IPS-11a (cell line): ENCODE measurements at regions not wholly inside any gene's neighbourhood (a gene's known extent, or its start where the extent isn't known, plus 50 kb on each side); places are given as distances from the start of the nearest gene placed in this dataset.

Experiments used
- H3K4me3 ChIP-seq: one replicate; pipeline ENCODE4 v1.5.1; 2013; ENCODE audit warnings: low read depth, low read length, control low read depth

DNA sequence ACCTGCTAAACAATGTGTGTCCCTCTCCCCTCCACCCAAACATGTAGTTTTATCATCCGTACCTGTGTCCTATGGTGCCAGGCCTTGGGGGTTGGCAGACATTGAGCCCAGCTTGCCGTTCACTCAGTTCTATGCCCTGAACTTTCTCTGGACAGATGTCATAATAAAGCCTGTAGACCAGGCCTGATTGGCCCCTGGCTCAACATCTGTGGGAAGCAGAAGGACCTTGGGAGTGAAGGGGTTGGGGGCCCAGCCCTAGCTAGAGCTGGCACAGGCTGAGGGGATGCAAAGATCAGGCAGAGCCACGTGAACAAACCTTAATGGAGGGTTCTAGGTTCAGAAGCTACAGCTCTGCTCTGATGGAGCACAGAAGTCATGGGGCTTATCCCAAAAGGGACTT lies 600.6 kb downstream of the BUD13 start:
- no peak overlapping the region for H3K4me3 ChIP-seq

GRCh38 chr11:116171271-116172140 lies 601.3 kb downstream of the BUD13 start:
- no peak overlapping the region for H3K4me3 ChIP-seq

DNA sequence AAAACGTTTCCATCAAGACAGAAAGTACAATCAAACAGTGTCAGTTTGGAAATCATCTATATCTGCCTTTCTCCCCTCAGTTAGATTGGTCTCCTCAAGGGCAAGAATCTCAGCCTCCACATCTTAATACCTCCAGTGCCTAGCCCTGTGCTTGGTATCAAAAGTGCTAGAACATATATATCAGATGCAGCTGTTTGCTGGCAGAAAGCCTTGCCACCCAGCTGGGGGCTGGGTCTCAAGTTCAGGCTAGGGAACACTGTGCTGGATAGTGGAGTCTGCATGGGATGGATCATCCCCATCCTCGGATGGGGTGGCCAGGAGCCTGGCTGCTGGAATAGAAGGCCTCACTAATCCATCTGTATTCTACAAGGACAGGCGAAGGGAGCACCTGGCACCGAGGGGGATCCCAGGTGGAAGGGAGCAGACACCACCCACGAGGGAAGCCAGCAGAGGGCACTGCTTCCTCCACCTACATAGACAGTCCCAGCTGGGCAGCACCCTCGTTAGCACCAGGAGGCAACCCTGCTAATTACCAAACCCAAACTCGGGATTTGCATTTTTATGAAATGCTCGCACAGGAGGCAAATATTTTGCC lies 602.2 kb downstream of the BUD13 start:
- no peak overlapping the region for H3K4me3 ChIP-seq

DNA sequence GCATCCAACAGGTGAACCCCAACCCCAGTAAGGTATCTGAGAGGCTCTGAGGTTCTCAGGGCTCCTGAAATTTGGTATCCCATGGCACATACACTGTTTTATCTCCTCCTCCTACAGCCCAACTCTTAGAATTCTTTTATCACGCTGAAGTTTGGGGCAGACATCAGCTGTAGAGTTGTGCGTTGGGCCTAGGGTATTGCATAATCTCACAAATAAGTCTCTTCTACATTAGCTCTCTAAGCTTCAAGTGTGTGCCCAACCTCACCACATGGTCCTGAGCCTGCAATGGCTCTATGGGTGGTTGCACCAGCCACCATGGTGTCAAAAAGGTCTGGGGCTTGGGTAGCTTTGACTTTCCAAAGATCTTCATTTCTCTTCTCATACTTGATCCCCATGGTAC lies 603.0 kb downstream of the BUD13 start:
- no peak overlapping the region for H3K4me3 ChIP-seq

DNA sequence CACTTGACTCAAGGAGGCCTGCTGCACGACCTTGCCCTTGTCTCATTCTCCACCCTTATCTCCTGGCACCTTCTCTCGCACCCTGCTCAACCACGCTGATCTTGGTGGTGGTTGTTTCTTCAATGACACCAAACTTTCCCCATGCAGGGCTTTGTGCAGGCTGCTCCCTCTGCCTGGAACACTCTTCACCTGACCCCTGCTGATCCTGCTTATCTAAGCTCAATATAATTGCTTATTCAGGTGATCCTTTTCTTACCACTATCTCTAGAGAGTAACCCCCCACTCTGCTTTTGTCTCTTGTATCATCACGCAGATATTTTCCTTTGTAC lies 604.4 kb downstream of the BUD13 start:
- H3K4me3 ChIP-seq, result no peak overlapping the region

DNA sequence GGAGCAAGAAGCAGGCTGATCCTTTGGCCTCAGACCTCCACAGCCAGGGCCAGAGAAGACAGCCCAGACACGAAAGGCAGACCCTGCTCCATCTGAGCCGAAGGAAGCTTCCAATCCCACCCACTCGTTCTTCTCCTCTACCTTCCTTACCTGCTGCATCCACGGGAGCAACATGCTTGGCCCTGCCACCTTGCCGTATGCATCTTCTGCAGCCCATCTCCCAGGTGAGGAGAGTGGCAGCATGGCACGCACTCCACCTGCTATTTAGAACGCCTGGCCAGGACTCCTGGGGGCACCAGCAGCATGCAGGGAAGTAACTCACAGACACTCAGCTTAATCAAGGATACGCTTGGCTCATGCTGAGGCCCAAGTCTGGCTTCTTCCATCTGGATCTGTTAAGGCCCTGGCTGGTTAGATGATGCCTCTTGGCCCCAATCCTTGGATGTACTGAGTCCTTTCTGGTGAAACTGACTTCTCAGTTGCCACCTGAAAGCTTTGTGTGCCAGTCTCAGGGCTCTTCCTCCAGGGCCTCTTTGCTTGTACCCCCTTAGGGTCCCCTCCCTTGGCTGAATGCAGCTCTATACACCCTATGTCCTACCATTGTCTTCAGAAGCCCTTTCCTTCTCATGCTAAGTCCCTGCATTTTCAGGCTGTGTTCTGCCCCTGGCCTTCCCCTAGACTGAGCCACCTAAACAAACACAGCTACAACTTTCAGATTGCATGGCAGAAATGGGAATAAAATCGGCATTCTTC lies 604.9 kb downstream of the BUD13 start:
- no peak overlapping the region for H3K4me3 ChIP-seq

GRCh38 chr11:116166573-116167465 lies 606.0 kb downstream of the BUD13 start:
- no peak overlapping the region for H3K4me3 ChIP-seq

GRCh38 chr11:116164843-116165242 lies 607.9 kb downstream of the BUD13 start:
- no peak overlapping the region for H3K4me3 ChIP-seq

GRCh38 chr11:116162886-116163230 lies 609.9 kb downstream of the BUD13 start:
- no peak overlapping the region for H3K4me3 ChIP-seq

GRCh38 chr11:116162086-116162885 lies 610.5 kb downstream of the BUD13 start:
- no peak overlapping the region for H3K4me3 ChIP-seq

GRCh38 chr11:116148645-116149044 lies 624.1 kb downstream of the BUD13 start:
- no peak overlapping the region for H3K4me3 ChIP-seq

DNA sequence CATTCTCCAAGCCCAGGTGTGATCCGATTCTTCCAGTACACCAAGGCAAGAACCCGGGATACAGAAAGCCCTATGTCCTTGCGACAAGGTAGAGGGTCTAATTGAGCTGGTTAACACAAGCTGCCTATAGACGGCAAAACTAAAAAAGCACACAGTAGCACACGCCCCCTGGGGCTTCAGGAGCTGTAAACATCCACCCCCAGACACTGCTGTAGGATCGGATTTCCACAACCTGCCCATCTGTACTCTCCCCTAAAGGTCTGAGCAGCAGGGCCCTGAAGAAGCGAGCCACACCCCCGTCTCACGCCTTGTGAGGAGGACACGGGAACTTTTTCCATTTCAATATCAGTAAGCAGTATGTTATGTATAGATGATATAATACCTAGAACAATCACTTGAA lies 624.7 kb downstream of the BUD13 start:
- no peak overlapping the region for H3K4me3 ChIP-seq

DNA sequence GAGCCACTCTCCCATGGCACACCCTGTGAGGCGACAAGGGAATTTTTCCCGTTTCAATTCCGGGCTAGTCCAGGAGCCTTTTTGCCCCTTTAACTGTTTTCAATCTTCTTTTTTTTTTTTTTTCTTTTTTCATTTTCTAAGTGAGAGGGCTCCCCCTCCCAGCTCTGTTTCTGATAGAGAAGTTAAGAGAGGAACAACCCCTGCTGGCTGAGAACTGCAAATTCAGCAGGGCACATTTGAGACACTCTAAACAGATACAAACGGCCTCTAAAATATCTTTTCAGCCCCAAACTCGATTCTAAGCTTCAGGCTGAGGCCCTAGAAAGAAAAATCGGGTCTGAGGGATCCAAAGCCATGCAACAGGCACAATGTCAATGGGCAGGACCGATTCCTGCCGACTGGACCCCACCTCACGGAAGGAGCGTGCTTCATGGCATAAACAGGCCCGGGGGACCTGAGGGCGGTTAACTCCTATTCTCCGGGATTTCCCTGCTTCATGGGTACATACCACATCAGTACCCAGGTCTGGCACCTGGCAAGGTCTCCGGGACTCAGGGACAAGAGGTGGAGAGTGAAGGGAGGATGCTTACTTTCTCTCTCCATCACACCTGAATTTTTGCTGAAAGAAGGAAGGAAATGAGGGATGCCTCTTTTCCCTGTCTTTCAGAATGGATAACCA lies 627.5 kb downstream of the BUD13 start:
- H3K4me3 ChIP-seq, result no peak overlapping the region

DNA sequence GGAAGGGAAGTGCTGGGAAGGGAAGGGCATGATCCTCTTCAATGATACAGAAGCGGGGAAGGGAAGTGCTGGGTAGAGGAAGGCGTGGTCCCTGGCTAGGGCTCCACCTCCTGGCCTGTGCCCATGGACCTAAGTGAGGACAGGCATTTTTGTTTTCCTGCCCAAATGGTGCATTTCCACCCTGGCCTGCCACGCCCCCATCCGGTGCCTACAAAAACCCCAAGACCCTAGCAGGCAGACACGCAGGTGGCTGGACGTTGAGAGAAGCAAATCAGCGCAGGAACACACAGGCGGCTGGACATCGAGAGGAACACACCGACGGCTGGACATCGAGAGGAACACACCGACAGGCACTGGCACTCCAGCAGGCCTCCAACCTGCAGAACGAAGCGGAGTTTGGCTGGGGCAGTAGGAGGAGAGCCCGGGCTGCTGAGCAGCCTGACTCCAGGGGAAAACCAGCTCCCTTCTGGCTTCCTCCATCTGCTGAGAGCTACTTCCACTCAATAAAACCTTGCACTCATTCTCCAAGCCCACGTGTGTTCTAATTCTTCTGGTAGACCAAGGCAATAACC lies 628.3 kb downstream of the BUD13 start:
- no peak overlapping the region for H3K4me3 ChIP-seq

DNA sequence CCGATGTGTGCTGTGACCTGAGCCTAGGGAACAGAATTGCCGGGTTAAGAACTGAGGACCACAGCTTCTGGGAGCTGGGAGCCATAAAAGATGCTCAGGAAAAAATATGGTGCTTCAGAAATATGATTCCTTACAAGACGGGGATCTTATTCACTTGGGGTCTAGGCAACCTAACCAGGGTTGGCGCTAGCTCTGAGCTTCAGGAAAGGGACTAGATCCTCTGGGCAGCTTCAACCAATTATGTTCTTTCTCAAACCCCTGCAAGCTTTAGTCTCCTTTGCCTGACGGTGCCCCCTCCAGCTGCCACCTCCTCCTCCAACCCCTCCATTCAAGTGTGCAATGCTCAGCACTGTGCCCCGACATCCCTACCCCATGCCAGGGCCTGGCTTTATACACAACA lies 634.1 kb upstream of the CADM1 start:
- H3K4me3 ChIP-seq, result no peak overlapping the region

DNA sequence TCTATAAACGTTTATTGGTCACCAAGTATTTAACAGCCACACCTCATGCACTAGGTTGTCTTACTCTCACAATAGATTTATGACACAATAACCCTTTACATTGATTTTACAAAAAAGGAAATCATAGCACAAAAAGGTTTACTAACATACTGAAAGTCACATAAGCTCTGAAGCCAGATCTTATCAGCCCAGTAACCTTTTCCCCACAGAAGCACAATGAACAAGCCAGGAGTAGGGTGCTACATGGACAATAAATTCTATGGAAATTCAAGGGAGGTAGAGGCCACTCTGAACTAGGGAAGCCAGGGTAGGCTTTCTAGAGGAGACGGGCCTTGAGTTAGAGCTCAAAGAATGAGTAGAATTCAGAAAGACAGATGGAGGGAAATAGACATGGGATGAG lies 633.5 kb upstream of the CADM1 start:
- no peak overlapping the region for H3K4me3 ChIP-seq

- no peak overlapping the region for H3K4me3 ChIP-seq
Observed at GRCh38 chr11:116136987-116137674, 632.9 kb upstream of the CADM1 start.

GRCh38 chr11:116135891-116136290 lies 631.7 kb upstream of the CADM1 start:
- H3K4me3 ChIP-seq, result no peak overlapping the region

GRCh38 chr11:116134450-116134849 lies 630.2 kb upstream of the CADM1 start:
- H3K4me3 ChIP-seq, result no peak overlapping the region
